ENCODE measurements at regions not wholly inside any gene's neighbourhood (a gene's known extent, or its start where the extent isn't known, plus 50 kb on each side); places are given as distances from the start of the nearest gene placed in this dataset.

DNA sequence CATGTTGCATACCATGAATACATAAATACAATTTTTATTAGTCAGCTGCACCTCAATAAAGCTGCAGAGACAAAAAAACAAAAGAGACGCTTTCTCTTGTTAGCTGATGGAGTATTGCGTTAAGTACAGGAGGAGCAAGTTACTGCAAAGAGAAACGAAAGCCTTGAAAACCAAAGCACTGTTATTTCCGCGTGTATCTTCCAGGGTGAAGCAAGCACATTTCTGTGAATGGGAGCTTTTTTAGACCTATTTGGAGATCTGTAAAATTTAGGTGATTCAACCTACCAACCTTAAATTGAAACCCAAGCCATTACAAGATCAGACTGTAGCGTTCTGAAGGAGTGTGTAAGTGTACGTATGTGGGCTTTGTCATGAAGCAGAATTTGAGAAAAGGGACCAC lies 390.4 kb downstream of the SOX9 start:
- no peak for DNase-seq

GRCh38 chr17:72511874-72512273 lies 391.1 kb downstream of the SOX9 start:
- DNase-seq, result no peak

- no peak for DNase-seq
Measured at GRCh38 chr17:72512649-72513556, 392.1 kb downstream of the SOX9 start.

GRCh38 chr17:72514321-72514861 lies 393.6 kb downstream of the SOX9 start:
- no peak for DNase-seq

GRCh38 chr17:72514891-72515290 lies 394.1 kb downstream of the SOX9 start:
- DNase-seq, result no peak

DNA sequence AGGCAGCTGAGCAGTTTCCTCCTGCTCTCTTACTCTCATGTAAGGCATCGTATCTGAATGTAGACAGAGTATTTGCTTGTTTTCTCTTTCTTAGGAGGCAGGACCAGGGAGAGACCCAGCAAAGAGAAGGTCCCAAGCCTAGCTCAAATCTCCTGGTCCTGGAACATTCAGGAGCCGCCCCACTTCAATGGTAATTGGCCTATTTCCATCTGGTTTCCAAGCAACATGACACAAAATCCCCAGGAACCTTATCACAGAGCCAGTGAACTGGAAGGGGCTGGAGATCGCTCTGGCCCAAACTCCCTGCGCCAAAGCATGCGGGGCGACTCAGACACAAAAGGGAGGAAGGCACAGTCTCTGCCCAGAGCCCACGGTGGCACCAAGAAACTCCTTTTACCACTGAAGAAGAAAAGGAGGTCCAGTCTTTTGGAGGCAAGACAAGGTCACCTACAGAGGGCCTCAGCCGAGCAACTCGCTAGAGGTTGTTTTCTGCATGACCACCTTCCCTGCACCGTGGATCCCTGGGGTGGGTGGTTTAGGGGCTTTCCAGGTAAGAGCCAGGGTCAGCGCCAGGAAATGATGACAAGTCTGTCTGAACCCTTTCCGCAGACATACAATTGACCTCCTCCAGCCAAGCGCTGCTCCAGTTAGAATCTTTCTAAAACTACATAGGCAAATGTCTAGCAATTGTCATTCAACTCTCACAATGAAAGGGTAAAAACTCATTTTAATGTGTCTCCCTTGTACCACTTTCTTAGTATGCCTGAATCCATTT lies 394.7 kb downstream of the SOX9 start:
- DNase-seq, result no peak

- no peak for DNase-seq
Measured at GRCh38 chr17:72516772-72517399, 396.1 kb downstream of the SOX9 start.

DNA sequence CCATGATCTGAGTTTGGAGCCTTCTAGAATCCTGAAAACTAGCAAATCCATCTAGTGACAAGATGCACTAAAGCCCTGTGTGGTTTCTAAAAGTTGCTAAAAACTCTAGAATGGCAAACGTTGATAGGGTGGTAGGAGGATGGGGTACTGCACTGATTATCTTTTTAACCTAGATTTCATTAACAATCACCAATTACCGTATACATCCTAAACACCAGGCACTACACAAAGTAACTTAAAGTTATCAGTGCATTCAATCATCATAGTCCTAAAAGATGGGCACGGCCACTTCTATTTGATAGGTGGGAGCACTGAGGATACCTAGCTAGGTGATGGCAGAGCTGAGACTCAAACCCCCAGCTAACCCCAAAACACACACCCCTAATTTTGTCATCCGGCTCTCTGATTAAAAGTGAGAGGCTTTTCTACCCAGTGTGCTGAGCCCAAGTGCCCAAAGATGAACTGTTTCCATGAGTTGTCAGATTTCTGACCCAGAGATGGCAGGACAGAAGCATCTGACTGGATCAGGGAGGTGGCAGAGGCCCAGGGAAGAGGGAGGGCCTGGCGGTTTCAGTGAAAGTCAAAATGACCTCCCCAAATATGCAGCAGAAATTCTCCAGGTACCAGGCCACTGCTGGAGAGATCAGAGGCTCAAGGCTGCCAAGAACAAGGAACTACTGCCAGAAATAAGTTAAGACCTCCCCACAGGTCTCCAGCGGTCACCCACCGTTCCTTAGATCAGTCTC lies 396.8 kb downstream of the SOX9 start:
- DNase-seq, result no peak

DNA sequence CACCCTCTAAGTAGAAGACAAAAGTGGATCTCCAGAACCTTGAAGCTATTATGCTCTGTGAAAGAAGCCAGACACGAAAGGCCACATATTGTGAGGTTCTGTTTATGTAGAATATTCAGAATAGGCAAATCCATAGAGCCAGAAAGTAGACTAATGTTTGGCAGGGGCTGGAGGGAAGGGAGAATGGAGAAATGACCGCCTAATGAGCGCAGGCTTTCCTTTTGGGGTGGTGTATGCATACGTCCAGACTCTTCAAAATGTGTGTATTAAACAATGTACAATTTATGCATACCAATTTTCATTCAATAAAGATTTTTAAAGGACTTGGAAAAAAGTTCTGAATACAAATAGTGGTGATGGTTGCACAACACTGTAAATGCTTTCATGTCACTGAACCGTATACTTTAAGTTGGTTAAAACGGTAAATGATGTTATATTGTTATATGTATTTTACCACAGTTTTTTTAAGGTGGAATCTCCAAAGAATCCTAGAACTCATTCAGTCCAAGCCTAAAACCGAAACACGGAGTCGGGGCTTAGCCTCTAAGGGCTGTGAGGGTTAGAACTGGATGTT lies 397.4 kb downstream of the SOX9 start:
- no peak for DNase-seq

GRCh38 chr17:72518753-72519597 lies 398.2 kb downstream of the SOX9 start:
- no peak for DNase-seq

- DNase-seq, result no peak
Measured at GRCh38 chr17:72519598-72519936, 398.7 kb downstream of the SOX9 start.

DNA sequence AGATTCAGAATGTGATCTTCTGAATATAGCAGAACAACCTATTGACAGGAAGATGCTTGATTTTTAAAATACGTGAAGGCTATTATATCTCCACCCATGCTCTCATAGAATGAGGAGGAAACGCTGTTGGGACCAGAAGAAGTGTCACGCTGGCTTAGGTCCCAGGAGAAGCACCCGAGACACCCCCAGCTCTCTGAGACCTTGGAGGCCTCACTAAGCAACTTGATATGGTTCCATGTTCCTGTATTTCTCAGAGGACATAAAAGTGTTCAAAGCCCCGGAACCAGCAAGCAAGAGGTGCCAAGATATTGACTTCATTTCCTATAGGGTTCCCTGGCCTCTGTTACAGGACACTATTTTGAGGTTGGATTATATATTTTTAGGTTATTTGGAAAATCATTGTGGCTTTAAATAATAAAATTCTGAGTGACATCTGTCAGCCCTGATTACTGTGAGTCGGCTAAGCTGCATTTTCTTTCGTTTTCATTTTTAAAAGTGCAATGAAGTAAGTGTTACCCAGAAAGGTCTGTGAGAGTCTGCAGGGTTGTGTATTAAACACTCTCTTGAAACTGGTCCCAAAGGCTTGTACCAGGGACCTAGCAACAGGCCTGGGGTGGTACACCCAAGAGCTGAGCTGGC lies 400.0 kb downstream of the SOX9 start:
- no peak for DNase-seq

DNA sequence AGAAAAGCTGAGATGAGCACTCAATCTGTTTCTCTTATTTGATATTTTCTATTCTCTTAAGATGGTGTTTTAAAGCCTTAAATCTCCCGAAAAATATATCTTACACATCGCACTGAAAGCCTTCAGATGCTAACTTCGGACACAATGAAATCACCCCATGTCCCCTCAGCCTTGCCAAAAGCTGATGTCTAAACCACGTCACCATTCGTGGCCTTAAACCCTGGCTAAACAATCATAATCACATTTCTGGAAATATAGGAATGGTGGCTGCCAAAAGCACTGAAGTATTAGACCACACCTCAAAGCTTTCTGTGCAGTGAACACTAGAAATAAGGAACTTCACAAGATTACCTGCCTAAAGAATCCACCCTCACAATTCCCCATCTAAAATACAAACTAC lies 402.7 kb downstream of the SOX9 start:
- no peak for DNase-seq

- no peak for DNase-seq
Measured at GRCh38 chr17:72525225-72526015, 404.6 kb downstream of the SOX9 start.

DNA sequence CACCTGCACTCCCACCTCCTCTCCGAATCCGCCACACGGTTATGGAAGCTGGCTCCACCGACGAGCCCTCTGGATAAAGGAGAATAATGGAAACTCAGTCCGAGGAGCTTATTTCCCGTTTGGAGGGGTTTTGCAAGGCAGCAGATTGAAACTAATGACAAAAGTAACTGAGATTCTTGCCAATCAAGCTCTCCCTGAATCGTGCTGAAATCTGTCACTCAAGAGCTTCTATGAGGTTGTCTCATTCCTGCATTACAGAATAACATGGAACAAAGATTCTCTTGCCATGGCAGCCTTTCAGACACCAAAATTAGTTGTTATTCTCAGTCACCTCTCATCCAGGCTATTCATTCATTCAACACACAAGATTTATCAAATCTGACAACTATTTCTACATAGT lies 405.9 kb downstream of the SOX9 start:
- no peak for DNase-seq

- DNase-seq, result no peak
Measured at GRCh38 chr17:72527789-72528188, 407.0 kb downstream of the SOX9 start.

GRCh38 chr17:72528683-72529082 lies 407.9 kb downstream of the SOX9 start:
- DNase-seq, result no peak

DNA sequence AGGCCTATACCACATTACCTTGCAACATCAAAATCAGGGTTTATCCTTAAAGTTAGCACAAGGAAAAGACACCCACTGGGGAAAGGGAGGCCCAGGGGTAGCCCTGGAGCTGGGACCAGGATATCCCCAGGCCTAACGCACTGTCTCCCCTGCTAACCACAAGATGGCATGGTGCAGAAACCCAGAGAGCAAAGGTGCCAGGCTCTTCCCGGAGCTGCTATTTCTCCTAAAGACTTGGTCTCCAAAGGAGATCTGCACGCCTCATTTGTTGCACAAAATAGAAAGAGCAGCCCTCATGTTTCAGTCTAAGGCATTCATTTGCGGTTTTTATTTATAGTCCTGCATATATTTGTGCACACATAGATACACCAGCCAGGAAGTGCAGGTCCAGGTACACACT lies 408.6 kb downstream of the SOX9 start:
- no peak for DNase-seq

DNA sequence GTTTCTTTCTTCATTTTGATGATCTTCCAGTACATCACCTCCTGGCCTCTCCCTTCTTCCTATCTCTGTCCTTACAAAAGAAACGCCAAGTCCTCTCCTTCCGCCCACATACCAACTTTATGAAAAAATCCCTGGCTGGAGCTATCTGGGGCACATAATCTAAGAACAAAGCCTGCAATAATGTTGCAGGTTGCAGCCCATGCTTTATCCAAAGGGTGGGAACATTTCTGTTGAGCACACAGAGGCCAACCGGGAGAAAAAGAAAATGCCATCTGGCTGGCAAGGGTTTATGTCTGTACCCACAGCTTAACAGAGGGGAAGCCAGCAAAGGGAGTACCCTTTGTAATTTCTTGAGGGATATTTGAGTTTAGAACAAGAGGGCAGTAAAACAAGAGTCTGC lies 409.6 kb downstream of the SOX9 start:
- DNase-seq, result no peak

- DNase-seq, result no peak
Measured at GRCh38 chr17:72531729-72532128, 410.9 kb downstream of the SOX9 start.
